ENCODE measurements at regions not wholly inside any gene's neighbourhood (a gene's known extent, or its start where the extent isn't known, plus 50 kb on each side); places are given as distances from the start of the nearest gene placed in this dataset.

- no peaks in the 10 kb centered on the region for H3K9me2 ChIP-seq (replicated peaks; ENCODE audit: insufficient read depth)
- no peak overlapping the region for H2AFZ ChIP-seq
- H3K79me2 ChIP-seq = no peaks in the 10 kb centered on the region
- DNase-seq (ENCODE audit: low spot score) = no peak
- H3K9me3 ChIP-seq (ENCODE audit: low read depth) = no peaks in the 10 kb centered on the region
- H3K27me3 ChIP-seq = no peaks in the 10 kb centered on the region
- no peak overlapping the region for H3K27ac ChIP-seq
- H4K20me1 ChIP-seq (ENCODE audit: insufficient read depth, poor library complexity, severe bottlenecking) = no peaks in the 10 kb centered on the region
- H3K36me3 ChIP-seq (replicated peaks; ENCODE audit: insufficient read depth, low read depth) = no peaks in the 10 kb centered on the region
- WGBS (ENCODE audit: low lambda C conversion rate, missing lambda C conversion rate) = 85% methylated on average over 2 of the region's 2 CpGs
- H3K4me3 ChIP-seq = no peak overlapping the region
- TF ChIP-seq EZH2 (IDR thresholded peaks at IDR 0.05; ENCODE audit: borderline replicate concordance) (no peak), EZH2phosphoT487 (IDR thresholded peaks at IDR 0.05; ENCODE audit: low read depth, severe bottlenecking, unreplicated experiment) (no peak), CTCF (IDR thresholded peaks at IDR 0.05; ENCODE audit: poor library complexity) (no peak)
- no peaks in the 10 kb centered on the region for H3K4me1 ChIP-seq (ENCODE audit: insufficient read depth)
- H3K4me2 ChIP-seq = no peak overlapping the region
These were observed 563.4 kb downstream of the ZNF804A start for GRCh38 chr2:185161701-185162100.

- Histone ChIP-seq H3K79me2 (no peaks in the 10 kb centered on the region), H3K27ac (no peak overlapping the region), H3K9me2 (replicated peaks; ENCODE audit: insufficient read depth) (no peaks in the 10 kb centered on the region), H3K4me1 (ENCODE audit: insufficient read depth) (no peaks in the 10 kb centered on the region), H2AFZ (no peak overlapping the region), H4K20me1 (ENCODE audit: insufficient read depth, poor library complexity, severe bottlenecking) (no peaks in the 10 kb centered on the region), H3K4me3 (no peak overlapping the region), H3K9me3 (ENCODE audit: low read depth) (no peaks in the 10 kb centered on the region), H3K4me2 (no peak overlapping the region), H3K36me3 (replicated peaks; ENCODE audit: insufficient read depth, low read depth) (no peaks in the 10 kb centered on the region), H3K27me3 (no peaks in the 10 kb centered on the region)
- DNase-seq (ENCODE audit: low spot score) = no peak
- 81% methylated on average over 1 of the region's 1 CpG for WGBS (ENCODE audit: low lambda C conversion rate, missing lambda C conversion rate)
- TF ChIP-seq CTCF (IDR thresholded peaks at IDR 0.05; ENCODE audit: poor library complexity) = no peak
- TF ChIP-seq EZH2phosphoT487 (IDR thresholded peaks at IDR 0.05; ENCODE audit: low read depth, severe bottlenecking, unreplicated experiment) = no peak
- TF ChIP-seq EZH2 (IDR thresholded peaks at IDR 0.05; ENCODE audit: borderline replicate concordance) = no peak
These were observed 564.3 kb upstream of the FSIP2 start for GRCh38 chr2:185174353-185174752.

- no peaks in the 10 kb centered on the region for H3K9me3 ChIP-seq (ENCODE audit: low read depth)
- no peaks in the 10 kb centered on the region for H3K79me2 ChIP-seq
- H3K27ac ChIP-seq = no peak overlapping the region
- no peak overlapping the region for H2AFZ ChIP-seq
- no peaks in the 10 kb centered on the region for H3K36me3 ChIP-seq (replicated peaks; ENCODE audit: insufficient read depth, low read depth)
- no peaks in the 10 kb centered on the region for H4K20me1 ChIP-seq (ENCODE audit: insufficient read depth, poor library complexity, severe bottlenecking)
- H3K4me2 ChIP-seq = no peak overlapping the region
- no peak for DNase-seq (ENCODE audit: low spot score)
- no peak for TF ChIP-seq EZH2 (IDR thresholded peaks at IDR 0.05; ENCODE audit: borderline replicate concordance)
- no peak for TF ChIP-seq CTCF (IDR thresholded peaks at IDR 0.05; ENCODE audit: poor library complexity)
- TF ChIP-seq EZH2phosphoT487 (IDR thresholded peaks at IDR 0.05; ENCODE audit: low read depth, severe bottlenecking, unreplicated experiment) = no peak
- WGBS (ENCODE audit: low lambda C conversion rate, missing lambda C conversion rate) = 86% methylated on average over 3 of the region's 3 CpGs
- no peak overlapping the region for H3K4me3 ChIP-seq
- H3K9me2 ChIP-seq (replicated peaks; ENCODE audit: insufficient read depth) = no peaks in the 10 kb centered on the region
- no peaks in the 10 kb centered on the region for H3K4me1 ChIP-seq (ENCODE audit: insufficient read depth)
- no peaks in the 10 kb centered on the region for H3K27me3 ChIP-seq
These were observed 558.9 kb upstream of the FSIP2 start for GRCh38 chr2:185179743-185180142.

- TF ChIP-seq CTCF (IDR thresholded peaks at IDR 0.05; ENCODE audit: poor library complexity) (no peak), EZH2phosphoT487 (IDR thresholded peaks at IDR 0.05; ENCODE audit: low read depth, severe bottlenecking, unreplicated experiment) (no peak), EZH2 (IDR thresholded peaks at IDR 0.05; ENCODE audit: borderline replicate concordance) (no peak)
- Histone ChIP-seq H3K4me1 (ENCODE audit: insufficient read depth) (no peaks in the 10 kb centered on the region), H4K20me1 (ENCODE audit: insufficient read depth, poor library complexity, severe bottlenecking) (no peaks in the 10 kb centered on the region), H3K27me3 (no peaks in the 10 kb centered on the region), H3K27ac (no peak overlapping the region), H3K9me3 (ENCODE audit: low read depth) (no peaks in the 10 kb centered on the region), H3K9me2 (replicated peaks; ENCODE audit: insufficient read depth) (no peaks in the 10 kb centered on the region), H3K4me3 (no peak overlapping the region), H2AFZ (no peak overlapping the region), H3K4me2 (no peak overlapping the region), H3K36me3 (replicated peaks; ENCODE audit: insufficient read depth, low read depth) (no peaks in the 10 kb centered on the region), H3K79me2 (no peaks in the 10 kb centered on the region)
- no peak for DNase-seq (ENCODE audit: low spot score)
- WGBS (ENCODE audit: low lambda C conversion rate, missing lambda C conversion rate) = 81% methylated on average over 3 of the region's 3 CpGs
These were observed 556.7 kb upstream of the FSIP2 start for GRCh38 chr2:185181901-185182300.

Data from hepatocyte (in vitro differentiated cells).